Trophoblast cell (in vitro differentiated cells and primary cell): ENCODE measurements at regions not wholly inside any gene's neighbourhood (a gene's known extent, or its start where the extent isn't known, plus 50 kb on each side); places are given as distances from the start of the nearest gene placed in this dataset.
"Not testable (repeated sequence)": the region's sequence is repeated elsewhere in the genome, so short reads cannot be mapped to it uniquely, and the experiment has no call there.

ENCODE experiments used
- DNase-seq, 2 donors: peaks; one replicate each; pipeline ENCODE4 v3.0.0-alpha.2; 2016
- H2AFZ ChIP-seq: 2 replicates; pipeline ENCODE4 v1.6.1; 2013; ENCODE audit warnings: low read length, moderate library complexity, mild to moderate bottlenecking; ENCODE audit not compliant: insufficient read depth, poor library complexity
- H2AK5ac ChIP-seq: 2 replicates; pipeline ENCODE4 v1.6.1; 2013; ENCODE audit warnings: mild to moderate bottlenecking, low read length
- H2BK120ac ChIP-seq: 2 replicates; pipeline ENCODE4 v1.6.1; 2013; ENCODE audit warnings: low read length, mild to moderate bottlenecking, moderate library complexity; ENCODE audit not compliant: insufficient read depth, poor library complexity
- H2BK12ac ChIP-seq: 2 replicates; pipeline ENCODE4 v1.6.1; 2013; ENCODE audit warnings: mild to moderate bottlenecking, low read length, moderate library complexity
- H2BK5ac ChIP-seq: 2 replicates; pipeline ENCODE4 v1.6.1; 2013; ENCODE audit warnings: low read length, low read depth, moderate library complexity, mild to moderate bottlenecking; ENCODE audit not compliant: poor library complexity
- H3K14ac ChIP-seq: 2 replicates; pipeline ENCODE4 v1.6.1; 2013; ENCODE audit warnings: mild to moderate bottlenecking, low read length
- H3K18ac ChIP-seq: 2 replicates; pipeline ENCODE4 v1.6.1; 2013; ENCODE audit warnings: mild to moderate bottlenecking, low read length
- H3K23ac ChIP-seq: 2 replicates; pipeline ENCODE4 v1.6.1; 2013; ENCODE audit warnings: low read length
- H3K27ac ChIP-seq: 2 replicates; pipeline ENCODE4 v1.5.1; 2013; ENCODE audit warnings: low read depth, mild to moderate bottlenecking, inconsistent platforms, low read length, moderate library complexity
- H3K27me3 ChIP-seq: 2 replicates; pipeline ENCODE4 v1.6.1; 2013; ENCODE audit warnings: inconsistent platforms, mild to moderate bottlenecking, low read length, moderate library complexity; ENCODE audit not compliant: insufficient read depth
- H3K36me3 ChIP-seq, 2 experiments: 1 replicate in 1 of 2; 2 replicates in 1 of 2; pipeline ENCODE4 v1.6.1; 2013; ENCODE audit warnings: low read length in 2 of 2, mild to moderate bottlenecking in 2 of 2, moderate library complexity in 1 of 2; ENCODE audit not compliant: insufficient read depth in 2 of 2, control insufficient read depth in 1 of 2
- H3K4ac ChIP-seq: 2 replicates; pipeline ENCODE4 v1.6.1; 2013; ENCODE audit warnings: low read depth, mild to moderate bottlenecking, low read length, moderate library complexity
- H3K4me1 ChIP-seq, 2 experiments: 1 replicate in 1 of 2; 2 replicates in 1 of 2; pipeline ENCODE4 v1.6.1; 2013; ENCODE audit warnings: low read length in 2 of 2, mild to moderate bottlenecking in 2 of 2, moderate library complexity in 1 of 2; ENCODE audit not compliant: insufficient read depth in 2 of 2, control insufficient read depth in 1 of 2
- H3K4me2 ChIP-seq: 2 replicates; pipeline ENCODE4 v1.6.1; 2013; ENCODE audit warnings: inconsistent platforms, mild to moderate bottlenecking, low read length, moderate library complexity
- H3K4me3 ChIP-seq: 2 replicates; pipeline ENCODE4 v1.5.1; 2013; ENCODE audit warnings: mild to moderate bottlenecking, low read depth, low read length, inconsistent platforms
- H3K79me1 ChIP-seq: one replicate; pipeline ENCODE4 v1.6.1; 2013; ENCODE audit warnings: low read length
- H3K79me2 ChIP-seq: 2 replicates; pipeline ENCODE4 v1.6.1; 2013; ENCODE audit warnings: low read length, mild to moderate bottlenecking; ENCODE audit not compliant: control insufficient read depth, insufficient read depth, poor library complexity
- H3K9ac ChIP-seq: 2 replicates; pipeline ENCODE4 v1.6.1; 2013; ENCODE audit warnings: mild to moderate bottlenecking, low read length
- H3K9me3 ChIP-seq: 2 replicates; pipeline ENCODE4 v1.6.1; 2013; ENCODE audit warnings: low read depth, mild to moderate bottlenecking, control low read depth, inconsistent platforms, low read length; ENCODE audit not compliant: insufficient read depth
- H4K12ac ChIP-seq: 2 replicates; pipeline ENCODE4 v1.6.1; 2013; ENCODE audit warnings: low read depth, mild to moderate bottlenecking, low read length, moderate library complexity
- H4K8ac ChIP-seq: 2 replicates; pipeline ENCODE4 v1.6.1; 2013; ENCODE audit warnings: low read depth, mild to moderate bottlenecking, low read length, moderate library complexity
- H4K91ac ChIP-seq: one replicate; pipeline ENCODE4 v1.6.1; 2013; ENCODE audit warnings: low read depth, mild to moderate bottlenecking, low read length, moderate library complexity
- WGBS: extraction: QIAGEN DNeasy Blood & Tissue Kit; methylation state at CpG from one replicate; pipeline ENCODE4 v1.1.7; 2013; ENCODE audit warnings: missing lambda C conversion rate; ENCODE audit not compliant: insufficient read length, insufficient coverage; ENCODE audit errors: extremely low coverage; 5-methylcytosine and 5-hydroxymethylcytosine counted together

GRCh38 chr5:36782612-36783011, 94.0 kb upstream of the NIPBL start:
- not testable (repeated sequence) for H2BK120ac ChIP-seq, H4K12ac ChIP-seq, H2AK5ac ChIP-seq, H2BK12ac ChIP-seq, H4K8ac ChIP-seq, H3K4me3 ChIP-seq, H3K18ac ChIP-seq, H4K91ac ChIP-seq, H3K27ac ChIP-seq, H2AFZ ChIP-seq, H3K79me2 ChIP-seq, H3K9me3 ChIP-seq, H3K4ac ChIP-seq, H3K79me1 ChIP-seq, DNase-seq, H3K36me3 ChIP-seq, H3K14ac ChIP-seq, H3K23ac ChIP-seq, H3K4me2 ChIP-seq, H3K9ac ChIP-seq, H2BK5ac ChIP-seq, H3K4me1 ChIP-seq, H3K27me3 ChIP-seq
- no CpG with 5 or more reads among the region's 26 CpGs for WGBS

GRCh38 chr5:36786448-36787012, 90.0 kb upstream of the NIPBL start:
- Histone ChIP-seq H3K79me1 (no peaks in the 10 kb centered on the region), H2BK120ac (no peak overlapping the region), H3K9me3 (no peaks in the 10 kb centered on the region), H3K23ac (no peak overlapping the region), H3K9ac (no peak overlapping the region), H2BK5ac (no peak overlapping the region), H3K27me3 (no peaks in the 10 kb centered on the region), H3K36me3 (no peaks in the 10 kb centered on the region), H3K14ac (no peak overlapping the region), H3K79me2 (no peaks in the 10 kb centered on the region), H3K4me2 (no peak overlapping the region), H2AK5ac (no peak overlapping the region), H4K12ac (no peak overlapping the region), H3K4ac (no peak overlapping the region), H4K91ac (no peak overlapping the region), H3K27ac (no peak overlapping the region), H2BK12ac (no peak overlapping the region), H3K18ac (no peak overlapping the region), H3K4me1 (no peaks in the 10 kb centered on the region), H4K8ac (no peak overlapping the region), H3K4me3 (no peak overlapping the region), H2AFZ (no peak overlapping the region)
- WGBS = no CpG with 5 or more reads among the region's 1 CpG
- DNase-seq = no peak

GRCh38 chr5:36787365-36788093, 89.0 kb upstream of the NIPBL start:
- H4K91ac ChIP-seq = no peak overlapping the region
- H3K4me2 ChIP-seq = no peak overlapping the region
- no peak overlapping the region for H3K4ac ChIP-seq
- H2BK120ac ChIP-seq = no peak overlapping the region
- no peaks in the 10 kb centered on the region for H3K4me1 ChIP-seq
- no peak overlapping the region for H3K14ac ChIP-seq
- no peaks in the 10 kb centered on the region for H3K9me3 ChIP-seq
- H3K27ac ChIP-seq = no peak overlapping the region
- no peak overlapping the region for H3K18ac ChIP-seq
- H3K79me2 ChIP-seq = no peaks in the 10 kb centered on the region
- H3K79me1 ChIP-seq = no peaks in the 10 kb centered on the region
- H3K27me3 ChIP-seq = no peaks in the 10 kb centered on the region
- H3K23ac ChIP-seq = no peak overlapping the region
- H2AFZ ChIP-seq = no peak overlapping the region
- no peak overlapping the region for H2BK5ac ChIP-seq
- H3K9ac ChIP-seq = no peak overlapping the region
- H4K8ac ChIP-seq = no peak overlapping the region
- no peak overlapping the region for H4K12ac ChIP-seq
- no peak overlapping the region for H2BK12ac ChIP-seq
- no CpG with 5 or more reads among the region's 8 CpGs for WGBS
- no peak for DNase-seq
- H3K4me3 ChIP-seq = no peak overlapping the region
- no peak overlapping the region for H2AK5ac ChIP-seq
- H3K36me3 ChIP-seq = no peaks in the 10 kb centered on the region

- no peak overlapping the region for H3K4me3 ChIP-seq
- WGBS = no CpG with 5 or more reads among the region's 1 CpG
- H3K79me1 ChIP-seq = no peaks in the 10 kb centered on the region
- H3K18ac ChIP-seq = no peak overlapping the region
- H4K91ac ChIP-seq = no peak overlapping the region
- no peak overlapping the region for H4K12ac ChIP-seq
- no peak overlapping the region for H3K9ac ChIP-seq
- no peaks in the 10 kb centered on the region for H3K4me1 ChIP-seq
- H4K8ac ChIP-seq = no peak overlapping the region
- no peaks in the 10 kb centered on the region for H3K9me3 ChIP-seq
- no peak overlapping the region for H3K23ac ChIP-seq
- no peak overlapping the region for H2AK5ac ChIP-seq
- H3K4ac ChIP-seq = no peak overlapping the region
- no peak overlapping the region for H3K4me2 ChIP-seq
- peak; percentile 42 to 66 for DNase-seq
- no peak overlapping the region for H3K27ac ChIP-seq
- H2BK12ac ChIP-seq = no peak overlapping the region
- no peak overlapping the region for H2AFZ ChIP-seq
- H2BK120ac ChIP-seq = no peak overlapping the region
- H3K27me3 ChIP-seq = no peaks in the 10 kb centered on the region
- H3K79me2 ChIP-seq = no peaks in the 10 kb centered on the region
- H2BK5ac ChIP-seq = no peak overlapping the region
- no peaks in the 10 kb centered on the region for H3K36me3 ChIP-seq
- no peak overlapping the region for H3K14ac ChIP-seq
These were observed 85.7 kb upstream of the NIPBL start for GRCh38 chr5:36790847-36791246.
